Right lobe of liver (tissue), 6 donors: ENCODE measurements at regions not wholly inside any gene's neighbourhood (a gene's known extent, or its start where the extent isn't known, plus 50 kb on each side); places are given as distances from the start of the nearest gene placed in this dataset.

Experiments used
- ATAC-seq, 4 donors: fragments of 200-7000 bp; cut with Tn5 transposase; one replicate each; pipeline ENCODE4 v1.9.1; 2020; ENCODE audit warnings: mild to moderate bottlenecking in 4 of 4, moderate library complexity in 4 of 4
- DNase-seq, 3 donors: peaks; one replicate each; pipeline ENCODE4 v3.0.0-alpha.2; 2020
- H3K27ac ChIP-seq, 3 donors: fragments of 200-600 bp; one replicate each; pipeline ENCODE4 v1.8.0; 2022
- H3K27me3 ChIP-seq, 2 donors: fragments of 200-600 bp; one replicate each; pipeline ENCODE4 v1.8.0; 2022
- H3K36me3 ChIP-seq, 4 donors: fragments of 200-600 bp; sonication (generic) in 1 of 4; one replicate each; pipeline versions ENCODE4 v1.5.1 to v1.8.0; 2017 to 2022; ENCODE audit warnings: control low read depth in 1 of 4
- H3K4me1 ChIP-seq, 4 donors: fragments of 200-600 bp; sonication (generic) in 1 of 4; one replicate each; pipeline versions ENCODE4 v1.5.1 to v1.8.0; 2017 to 2022; ENCODE audit warnings: control low read depth in 1 of 4
- H3K4me3 ChIP-seq, 3 donors: fragments of 200-600 bp; one replicate each; pipeline ENCODE4 v1.8.0; 2022
- H3K9me3 ChIP-seq, 4 donors: fragments of 200-600 bp; sonication (generic) in 1 of 4; one replicate each; pipeline versions ENCODE4 v1.5.1 to v1.8.0; 2017 to 2022; ENCODE audit warnings: control low read depth in 1 of 4
- CTCF ChIP-seq, 4 donors: fragments of 200-600 bp in 3 of 4; fragments of 450-650 bp in 1 of 4; IDR thresholded peaks; one replicate each; pipeline versions ENCODE4 v1.5.1 to v1.8.0; 2016 to 2022; ENCODE audit warnings: antibody characterized with exemption in 4 of 4, mild to moderate bottlenecking in 2 of 4
- POLR2A ChIP-seq: fragments of 450-650 bp; IDR thresholded peaks from one replicate; pipeline ENCODE4 v1.6.1; 2017; ENCODE audit warnings: antibody characterized with exemption, mild to moderate bottlenecking
- WGBS: methylation state at CpG from one replicate; pipeline ENCODE4 v1.1.6; 2018; ENCODE audit warnings: low coverage, low lambda C conversion rate; ENCODE audit not compliant: insufficient coverage; ENCODE audit errors: missing lambda C conversion rate; 5-methylcytosine and 5-hydroxymethylcytosine counted together
- intact Hi-C, 2 donors: fragments of 100-400 bp; cut with DNase I; formaldehyde crosslinking; loops; one replicate each; pipeline versions ENCODE4 v1.11.2 to v1.14.1; 2022
- donor health status: DM: no; HTN: yes; CAD: no.
- donor health status: DM: no; HTN: no; CAD: no.
- donor health status: DM: no; HTN: no; CAD: no.
- donor health status: DM: no; HTN: yes; CAD: no.
- donor health status: DM: no; HTN: yes; CAD: no.

DNA sequence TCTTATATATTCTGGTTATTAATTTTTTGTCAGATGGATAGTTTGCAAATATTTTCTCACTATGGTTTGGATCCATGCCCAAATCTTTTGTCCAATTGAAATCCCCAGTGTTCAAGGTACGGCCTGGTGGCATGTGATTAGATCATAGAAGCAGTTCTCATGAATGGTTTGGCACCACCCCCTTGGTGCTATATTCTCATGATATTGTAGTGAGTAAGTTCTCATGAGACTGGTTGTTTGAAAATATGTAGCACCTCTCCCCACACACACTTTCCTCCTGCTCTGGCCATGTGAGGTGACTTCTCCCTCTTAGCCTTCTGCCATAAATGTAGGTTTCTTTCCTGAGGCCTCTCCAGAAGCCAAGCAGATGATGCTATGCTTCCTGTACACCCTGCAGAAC, 107.7 kb upstream of the KYNU start:
- TF ChIP-seq POLR2A (no peak), CTCF (IDR thresholded peaks at IDR 0.05) (no peak)
- Histone ChIP-seq H3K36me3 (no peaks in the 10 kb centered on the region), H3K27ac (no peak overlapping the region), H3K4me1 (no peaks in the 10 kb centered on the region), H3K27me3 (no peaks in the 10 kb centered on the region), H3K4me3 (no peak overlapping the region), H3K9me3 (no peaks in the 10 kb centered on the region)
- 86% methylated on average over 1 of the region's 1 CpG for WGBS
- intact Hi-C loops = no loop called here
- DNase-seq = no peak
- ATAC-seq = no peak

DNA sequence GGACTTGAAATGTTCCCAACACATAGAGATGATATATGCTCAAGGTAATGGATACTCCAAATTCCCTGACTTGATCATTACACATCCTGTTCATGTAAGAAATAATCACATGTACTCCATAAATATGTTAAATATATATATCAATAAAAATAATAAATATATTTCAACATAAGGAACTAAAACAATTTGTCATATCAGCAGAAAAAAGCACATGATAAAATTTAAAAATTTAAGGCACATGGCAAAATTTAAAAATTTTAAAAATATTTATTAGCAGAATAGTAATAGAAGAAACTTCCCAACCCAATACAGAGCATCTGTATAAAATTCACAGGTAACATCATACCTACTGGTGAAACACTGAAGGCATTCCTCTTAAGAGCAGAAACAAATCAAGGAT, 109.6 kb upstream of the KYNU start:
- intact Hi-C loops = no loop called here
- TF ChIP-seq POLR2A (no peak), CTCF (IDR thresholded peaks at IDR 0.05) (no peak)
- Histone ChIP-seq H3K36me3 (no peaks in the 10 kb centered on the region), H3K27me3 (no peaks in the 10 kb centered on the region), H3K27ac (no peak overlapping the region), H3K4me1 (no peaks in the 10 kb centered on the region), H3K9me3 (no peaks in the 10 kb centered on the region), H3K4me3 (no peak overlapping the region)
- ATAC-seq (no peak), DNase-seq (no peak)

GRCh38 chr2:142758973-142759372, 118.5 kb upstream of the KYNU start:
- Histone ChIP-seq H3K4me1 (peaks cover 0 to 9% (median 3%) of the 10 kb centered on the region in 4 donors), H3K9me3 (peaks cover 0 to 6% (median 0%) of the 10 kb centered on the region in 4 donors), H3K4me3 (no peak overlapping the region), H3K36me3 (no peaks in the 10 kb centered on the region), H3K27ac (no peak overlapping the region), H3K27me3 (no peaks in the 10 kb centered on the region)
- intact Hi-C loops = no loop called here
- TF ChIP-seq CTCF (IDR thresholded peaks at IDR 0.05) = no peak
- TF ChIP-seq POLR2A = no peak
- 67% methylated on average over 3 of the region's 3 CpGs for WGBS
- ATAC-seq (no peak), DNase-seq (no peak)

DNA sequence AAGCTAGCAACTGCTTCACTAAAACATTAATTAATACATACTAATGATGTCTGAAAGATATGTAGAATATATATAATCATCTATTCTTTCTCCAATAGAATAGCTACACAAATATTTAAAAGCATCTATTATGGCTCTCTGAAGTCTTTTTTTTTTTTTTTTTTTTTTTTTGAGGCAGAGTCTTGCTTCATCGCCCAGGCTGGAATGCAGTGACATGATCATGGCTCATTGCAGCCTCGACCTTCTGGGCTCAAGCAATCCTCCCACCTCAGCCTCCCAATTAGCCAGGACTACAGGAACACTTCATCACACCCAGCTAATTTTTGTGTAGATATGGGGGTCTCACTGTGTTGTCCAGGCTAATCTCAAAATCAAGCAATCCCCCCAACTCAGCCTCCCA, 120.4 kb upstream of the KYNU start:
- Histone ChIP-seq H3K27ac (no peak overlapping the region), H3K4me3 (no peak overlapping the region), H3K36me3 (no peaks in the 10 kb centered on the region), H3K4me1 (peaks cover 0 to 16% (median 8%) of the 10 kb centered on the region in 4 donors), H3K9me3 (peaks cover 0 to 6% (median 0%) of the 10 kb centered on the region in 4 donors), H3K27me3 (no peaks in the 10 kb centered on the region)
- WGBS = no CpG with 5 or more reads among the region's 2 CpGs
- DNase-seq (no peak), ATAC-seq (no peak)
- intact Hi-C loops = no loop called here
- no peak for TF ChIP-seq POLR2A
- no peak for TF ChIP-seq CTCF (IDR thresholded peaks at IDR 0.05)

GRCh38 chr2:142756430-142756829, 121.0 kb upstream of the KYNU start:
- no peak for TF ChIP-seq POLR2A
- TF ChIP-seq CTCF (IDR thresholded peaks at IDR 0.05) = no peak
- peaks cover 0 to 6% (median 0%) of the 10 kb centered on the region in 4 donors for H3K9me3 ChIP-seq
- H3K27me3 ChIP-seq = no peaks in the 10 kb centered on the region
- DNase-seq (no peak), ATAC-seq (no peak)
- intact Hi-C loops = no loop called here
- H3K36me3 ChIP-seq = no peaks in the 10 kb centered on the region
- H3K4me3 ChIP-seq = no peak overlapping the region
- WGBS = 83% methylated on average over 2 of the region's 2 CpGs
- no peak overlapping the region for H3K27ac ChIP-seq
- peaks cover 0 to 19% (median 10%) of the 10 kb centered on the region in 4 donors for H3K4me1 ChIP-seq
